ENCODE measurements at regions not wholly inside any gene's neighbourhood (a gene's known extent, or its start where the extent isn't known, plus 50 kb on each side); places are given as distances from the start of the nearest gene placed in this dataset.

GRCh38 chr16:13697568-13697967 is 222.4 kb upstream of the ERCC4 start:
- no peak overlapping the region for H3K4me3 ChIP-seq (replicated peaks in 1 of 3; ENCODE audit: insufficient read depth in 1 of 3, low read depth in 2 of 3, low read length in 3 of 3)
- in situ Hi-C loops (cut with HindIII; ENCODE audit: extremely low pct_ligation_motif_present, low pct_unique_long_range_greater_than_20kb) = no loop called here
- H3K79me2 ChIP-seq (ENCODE audit: insufficient read depth, low read length) = no peaks in the 10 kb centered on the region
- intact Hi-C loops (cut with micrococcal nuclease; ENCODE audit: unreplicated experiment) = no loop called here
- TF ChIP-seq MAFF (IDR thresholded peaks at IDR 0.05; ENCODE audit: low read depth, low read length) = peak; percentile 53; the same call in 1 of the 2 replicates
- TF ChIP-seq ZNF672 (CRISPR knock-in tag; IDR thresholded peaks at IDR 0.05) = no peak
- TF ChIP-seq MAFK (conservative IDR thresholded peaks at IDR 0.05 in 1 of 2, IDR thresholded peaks at IDR 0.05 in 1 of 2; ENCODE audit: low read length in 2 of 2) = peak in 1 of 2 experiments; percentile 55; a peak in 1 of 4 replicates
- no peaks in the 10 kb centered on the region for H4K20me1 ChIP-seq (ENCODE audit: insufficient read depth, low read length)
- H3K4me1 ChIP-seq (ENCODE audit: insufficient read depth, low read length) = no peaks in the 10 kb centered on the region
- H3K27ac ChIP-seq (ENCODE audit: extremely low read length, insufficient read depth, low read length) = no peak overlapping the region
- H3K27me3 ChIP-seq (ENCODE audit: control insufficient read depth in 1 of 2, insufficient read depth in 2 of 2, low read length in 2 of 2) = no peaks in the 10 kb centered on the region
- FAIRE-seq = no peak
- no peak overlapping the region for H3K4me2 ChIP-seq (ENCODE audit: low read depth, low read length)
- no TSS peak for BruUV-seq (replicated peaks)
- POLR2A ChIA-PET = no interaction called here
- DNase-seq (ENCODE audit: low spot score) = no peak
- H2AFZ ChIP-seq (ENCODE audit: low read length) = no peak overlapping the region
- CTCF ChIA-PET (ENCODE audit: low intra/inter-chr PET ratio, low total read pairs) = no interaction called here
- no peaks in the 10 kb centered on the region for H3K36me3 ChIP-seq (replicated peaks in 1 of 2; ENCODE audit: control insufficient read depth in 1 of 2, insufficient read depth in 2 of 2, low read length in 2 of 2)
- H3K9me3 ChIP-seq (ENCODE audit: low read length) = peaks cover 55% of the 10 kb centered on the region
- no peak for ATAC-seq
- H3K9ac ChIP-seq (ENCODE audit: insufficient read depth, low read depth, low read length) = no peak overlapping the region

GRCh38 chr16:13702614-13703013 is 217.3 kb upstream of the ERCC4 start:
- ATAC-seq (no peak), FAIRE-seq (no peak), DNase-seq (ENCODE audit: low spot score) (no peak)
- intact Hi-C loops (cut with micrococcal nuclease; ENCODE audit: unreplicated experiment) (no loop called here), in situ Hi-C loops (cut with HindIII; ENCODE audit: extremely low pct_ligation_motif_present, low pct_unique_long_range_greater_than_20kb) (no loop called here)
- H2AFZ ChIP-seq (ENCODE audit: low read length) = no peak overlapping the region
- TF ChIP-seq, protein P1, sequence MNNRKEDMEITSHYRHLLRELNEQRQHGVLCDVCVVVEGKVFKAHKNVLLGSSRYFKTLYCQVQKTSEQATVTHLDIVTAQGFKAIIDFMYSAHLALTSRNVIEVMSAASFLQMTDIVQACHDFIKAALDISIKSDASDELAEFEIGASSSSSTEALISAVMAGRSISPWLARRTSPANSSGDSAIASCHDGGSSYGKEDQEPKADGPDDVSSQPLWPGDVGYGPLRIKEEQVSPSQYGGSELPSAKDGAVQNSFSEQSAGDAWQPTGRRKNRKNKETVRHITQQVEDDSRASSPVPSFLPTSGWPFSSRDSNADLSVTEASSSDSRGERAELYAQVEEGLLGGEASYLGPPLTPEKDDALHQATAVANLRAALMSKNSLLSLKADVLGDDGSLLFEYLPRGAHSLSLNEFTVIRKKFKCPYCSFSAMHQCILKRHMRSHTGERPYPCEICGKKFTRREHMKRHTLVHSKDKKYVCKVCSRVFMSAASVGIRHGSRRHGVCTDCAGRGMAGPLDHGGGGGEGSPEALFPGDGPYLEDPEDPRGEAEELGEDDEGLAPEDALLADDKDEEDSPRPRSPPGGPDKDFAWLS (CRISPR knock-in tag; IDR thresholded peaks at IDR 0.05; ENCODE audit: borderline replicate concordance) = no peak
- no peak for TF ChIP-seq CCDC6 (CRISPR knock-in tag; IDR thresholded peaks at IDR 0.05)
- TF ChIP-seq, protein P2, sequence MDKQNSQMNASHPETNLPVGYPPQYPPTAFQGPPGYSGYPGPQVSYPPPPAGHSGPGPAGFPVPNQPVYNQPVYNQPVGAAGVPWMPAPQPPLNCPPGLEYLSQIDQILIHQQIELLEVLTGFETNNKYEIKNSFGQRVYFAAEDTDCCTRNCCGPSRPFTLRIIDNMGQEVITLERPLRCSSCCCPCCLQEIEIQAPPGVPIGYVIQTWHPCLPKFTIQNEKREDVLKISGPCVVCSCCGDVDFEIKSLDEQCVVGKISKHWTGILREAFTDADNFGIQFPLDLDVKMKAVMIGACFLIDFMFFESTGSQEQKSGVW (CRISPR knock-in tag; IDR thresholded peaks at IDR 0.05; ENCODE audit: borderline replicate concordance) = no peak
- ChIA-PET CTCF (ENCODE audit: low intra/inter-chr PET ratio, low total read pairs) (no interaction called here), POLR2A (no interaction called here)
- H4K20me1 ChIP-seq (ENCODE audit: insufficient read depth, low read length) = no peaks in the 10 kb centered on the region
- H3K27ac ChIP-seq (ENCODE audit: extremely low read length, insufficient read depth, low read length) = no peak overlapping the region
- no peaks in the 10 kb centered on the region for H3K79me2 ChIP-seq (ENCODE audit: insufficient read depth, low read length)
- 16% methylated on average over 4 of the region's 4 CpGs for WGBS (ENCODE audit: low lambda C conversion rate)
- peaks cover 0 to 8% of the 10 kb centered on the region in 2 experiments; a peak in 1 of 5 replicates for H3K27me3 ChIP-seq (ENCODE audit: control insufficient read depth in 1 of 2, insufficient read depth in 2 of 2, low read length in 2 of 2)
- H3K4me1 ChIP-seq (ENCODE audit: insufficient read depth, low read length) = no peaks in the 10 kb centered on the region
- no peak overlapping the region for H3K4me3 ChIP-seq (replicated peaks in 1 of 3; ENCODE audit: insufficient read depth in 1 of 3, low read depth in 2 of 3, low read length in 3 of 3)
- no peak overlapping the region for H3K9ac ChIP-seq (ENCODE audit: insufficient read depth, low read depth, low read length)
- H3K4me2 ChIP-seq (ENCODE audit: low read depth, low read length) = no peak overlapping the region
- BruUV-seq (replicated peaks) = no TSS peak
- no peaks in the 10 kb centered on the region for H3K36me3 ChIP-seq (replicated peaks in 1 of 2; ENCODE audit: control insufficient read depth in 1 of 2, insufficient read depth in 2 of 2, low read length in 2 of 2)
- H3K9me3 ChIP-seq (ENCODE audit: low read length) = peaks cover 9% of the 10 kb centered on the region
